ENCODE measurements at regions not wholly inside any gene's neighbourhood (a gene's known extent, or its start where the extent isn't known, plus 50 kb on each side); places are given as distances from the start of the nearest gene placed in this dataset.

- H3K4me1 ChIP-seq (replicated peaks in 1 of 2; ENCODE audit: control insufficient read depth in 2 of 2, insufficient read depth in 2 of 2, low read length in 2 of 2), result no peaks in the 10 kb centered on the region
- no TSS peak for BruUV-seq (replicated peaks)
- ATAC-seq, result no peak
- H3K9ac ChIP-seq (ENCODE audit: insufficient read depth in 1 of 2, low read depth in 2 of 2, low read length in 2 of 2), result no peak overlapping the region
- no peaks in the 10 kb centered on the region for H3K27me3 ChIP-seq (ENCODE audit: control insufficient read depth in 2 of 2, insufficient read depth in 2 of 2, low read length in 2 of 2)
- no peaks in the 10 kb centered on the region for H3K9me1 ChIP-seq (ENCODE audit: control insufficient read depth, insufficient read depth, low read length)
- ChIA-PET POLR2A (no interaction called here), CTCF (ENCODE audit: low intra/inter-chr PET ratio) (no interaction called here)
- WGBS (ENCODE audit: insufficient coverage, low coverage, missing lambda C conversion rate), result 0% methylated on average over 1 of the region's 1 CpG
- H3K36me3 ChIP-seq (ENCODE audit: control insufficient read depth, insufficient read depth, low read length), result no peaks in the 10 kb centered on the region
- in situ Hi-C loops (cut with MboI) (no loop called here), intact Hi-C loops (cut with micrococcal nuclease) (no loop called here)
- no peak for FAIRE-seq
- no peak overlapping the region for H2AFZ ChIP-seq (ENCODE audit: low read depth, low read length)
- no peaks in the 10 kb centered on the region for H3K79me2 ChIP-seq (ENCODE audit: control insufficient read depth, insufficient read depth, low read length)
- no peak overlapping the region for H3K4me2 ChIP-seq (ENCODE audit: insufficient read depth, low read length)
- H3K27ac ChIP-seq (ENCODE audit: extremely low read depth, low read depth, low read length), result no peak overlapping the region
- no peak overlapping the region for H3K4me3 ChIP-seq
- H3K9me3 ChIP-seq (replicated peaks; ENCODE audit: control insufficient read depth, insufficient read depth, low read depth, low read length), result no peaks in the 10 kb centered on the region
- H4K20me1 ChIP-seq (replicated peaks; ENCODE audit: control insufficient read depth, insufficient read depth, low read length), result no peaks in the 10 kb centered on the region
- DNase-seq (ENCODE audit: extremely low read depth in 1 of 4, low spot score in 3 of 4), result no peak
- TF ChIP-seq NFYB (IDR thresholded peaks at IDR 0.05; ENCODE audit: extremely low read depth, insufficient read length) (no peak), MYC (IDR thresholded peaks at IDR 0.05; ENCODE audit: low read depth, low read length) (no peak), MYC (CRISPR knock-in tag; IDR thresholded peaks at IDR 0.05; ENCODE audit: borderline replicate concordance, low read depth) (no peak), GABPA (tag; conservative IDR thresholded peaks at IDR 0.05; ENCODE audit: low read depth) (no peak), PCBP1 (IDR thresholded peaks at IDR 0.05; ENCODE audit: low read depth, low read length, poor library complexity, severe bottlenecking) (no peak), GABPB2 (CRISPR knock-in tag; conservative IDR thresholded peaks at IDR 0.05) (no peak), HDAC1 (IDR thresholded peaks at IDR 0.05) (no peak), ZNF408 (CRISPR knock-in tag; IDR thresholded peaks at IDR 0.05; ENCODE audit: low read depth) (no peak)
- TF ChIP-seq, protein P1, sequence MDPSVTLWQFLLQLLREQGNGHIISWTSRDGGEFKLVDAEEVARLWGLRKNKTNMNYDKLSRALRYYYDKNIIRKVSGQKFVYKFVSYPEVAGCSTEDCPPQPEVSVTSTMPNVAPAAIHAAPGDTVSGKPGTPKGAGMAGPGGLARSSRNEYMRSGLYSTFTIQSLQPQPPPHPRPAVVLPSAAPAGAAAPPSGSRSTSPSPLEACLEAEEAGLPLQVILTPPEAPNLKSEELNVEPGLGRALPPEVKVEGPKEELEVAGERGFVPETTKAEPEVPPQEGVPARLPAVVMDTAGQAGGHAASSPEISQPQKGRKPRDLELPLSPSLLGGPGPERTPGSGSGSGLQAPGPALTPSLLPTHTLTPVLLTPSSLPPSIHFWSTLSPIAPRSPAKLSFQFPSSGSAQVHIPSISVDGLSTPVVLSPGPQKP (CRISPR knock-in tag; IDR thresholded peaks at IDR 0.05), result no peak
- TF ChIP-seq, protein P2, sequence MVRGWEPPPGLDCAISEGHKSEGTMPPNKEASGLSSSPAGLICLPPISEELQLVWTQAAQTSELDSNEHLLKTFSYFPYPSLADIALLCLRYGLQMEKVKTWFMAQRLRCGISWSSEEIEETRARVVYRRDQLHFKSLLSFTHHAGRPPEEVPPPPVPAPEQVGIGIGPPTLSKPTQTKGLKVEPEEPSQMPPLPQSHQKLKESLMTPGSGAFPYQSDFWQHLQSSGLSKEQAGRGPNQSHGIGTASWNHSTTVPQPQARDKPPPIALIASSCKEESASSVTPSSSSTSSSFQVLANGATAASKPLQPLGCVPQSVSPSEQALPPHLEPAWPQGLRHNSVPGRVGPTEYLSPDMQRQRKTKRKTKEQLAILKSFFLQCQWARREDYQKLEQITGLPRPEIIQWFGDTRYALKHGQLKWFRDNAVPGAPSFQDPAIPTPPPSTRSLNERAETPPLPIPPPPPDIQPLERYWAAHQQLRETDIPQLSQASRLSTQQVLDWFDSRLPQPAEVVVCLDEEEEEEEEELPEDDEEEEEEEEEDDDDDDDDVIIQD (CRISPR knock-in tag; IDR thresholded peaks at IDR 0.05), result no peak
- TF ChIP-seq, protein P3, sequence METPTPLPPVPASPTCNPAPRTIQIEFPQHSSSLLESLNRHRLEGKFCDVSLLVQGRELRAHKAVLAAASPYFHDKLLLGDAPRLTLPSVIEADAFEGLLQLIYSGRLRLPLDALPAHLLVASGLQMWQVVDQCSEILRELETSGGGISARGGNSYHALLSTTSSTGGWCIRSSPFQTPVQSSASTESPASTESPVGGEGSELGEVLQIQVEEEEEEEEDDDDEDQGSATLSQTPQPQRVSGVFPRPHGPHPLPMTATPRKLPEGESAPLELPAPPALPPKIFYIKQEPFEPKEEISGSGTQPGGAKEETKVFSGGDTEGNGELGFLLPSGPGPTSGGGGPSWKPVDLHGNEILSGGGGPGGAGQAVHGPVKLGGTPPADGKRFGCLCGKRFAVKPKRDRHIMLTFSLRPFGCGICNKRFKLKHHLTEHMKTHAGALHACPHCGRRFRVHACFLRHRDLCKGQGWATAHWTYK (CRISPR knock-in tag; IDR thresholded peaks at IDR 0.05), result no peak
These were observed 710.0 kb downstream of the OTOL1 start for GRCh38 chr3:162206648-162207047.
